ENCODE measurements at regions not wholly inside any gene's neighbourhood (a gene's known extent, or its start where the extent isn't known, plus 50 kb on each side); places are given as distances from the start of the nearest gene placed in this dataset.

GRCh38 chr21:41682719-41683179 lies 84.1 kb downstream of the RIPK4 start:
- POLR2A ChIA-PET: no interaction called here
- no peak overlapping the region for H3K4me2 ChIP-seq (ENCODE audit: low read length)
- no peak overlapping the region for H3K4me3 ChIP-seq (ENCODE audit: low read depth, low read length, poor library complexity, severe bottlenecking)
- no peaks in the 10 kb centered on the region for H3K4me1 ChIP-seq (ENCODE audit: insufficient read depth, low read length, poor library complexity, severe bottlenecking)
- H3K79me2 ChIP-seq (ENCODE audit: insufficient read depth, low read depth, low read length): no peaks in the 10 kb centered on the region
- no peak for DNase-seq (ENCODE audit: low spot score)
- intact Hi-C loops (cut with micrococcal nuclease; ENCODE audit: unreplicated experiment): no loop called here
- H3K9me2 ChIP-seq (ENCODE audit: insufficient read depth, low read length): no peaks in the 10 kb centered on the region
- CTCF ChIA-PET (ENCODE audit: unreplicated experiment): no interaction called here
- no peaks in the 10 kb centered on the region for H4K20me1 ChIP-seq (ENCODE audit: insufficient read depth, low read length)
- no TSS peak for BruUV-seq (replicated peaks)
- TF ChIP-seq EZH2phosphoT487 (IDR thresholded peaks at IDR 0.05; ENCODE audit: borderline replicate concordance, low read depth, low read length) (no peak), CTCF (conservative IDR thresholded peaks at IDR 0.05; ENCODE audit: low read length) (no peak)
- no peaks in the 10 kb centered on the region for H3K36me3 ChIP-seq (ENCODE audit: insufficient read depth, low read length)
- no peak overlapping the region for H3K27ac ChIP-seq (ENCODE audit: low read depth, low read length, poor library complexity, severe bottlenecking)
- no peaks in the 10 kb centered on the region for H3K9me3 ChIP-seq (ENCODE audit: low read length)
- no peak overlapping the region for H2AFZ ChIP-seq (ENCODE audit: low read length)

GRCh38 chr21:41681939-41682718 lies 84.7 kb downstream of the RIPK4 start:
- no peak overlapping the region for H3K4me2 ChIP-seq (ENCODE audit: low read length)
- CTCF ChIA-PET (ENCODE audit: unreplicated experiment): no interaction called here

More at GRCh38 chr21:41681939-41682718, 84.7 kb downstream of the RIPK4 start:
- Histone ChIP-seq H3K27ac (ENCODE audit: low read depth, low read length, poor library complexity, severe bottlenecking) (no peak overlapping the region), H3K4me3 (ENCODE audit: low read depth, low read length, poor library complexity, severe bottlenecking) (no peak overlapping the region), H3K4me1 (ENCODE audit: insufficient read depth, low read length, poor library complexity, severe bottlenecking) (no peaks in the 10 kb centered on the region), H2AFZ (ENCODE audit: low read length) (no peak overlapping the region), H3K9me2 (ENCODE audit: insufficient read depth, low read length) (no peaks in the 10 kb centered on the region), H3K36me3 (ENCODE audit: insufficient read depth, low read length) (no peaks in the 10 kb centered on the region), H3K9me3 (ENCODE audit: low read length) (no peaks in the 10 kb centered on the region), H4K20me1 (ENCODE audit: insufficient read depth, low read length) (no peaks in the 10 kb centered on the region), H3K79me2 (ENCODE audit: insufficient read depth, low read depth, low read length) (no peaks in the 10 kb centered on the region)
- DNase-seq (ENCODE audit: low spot score): no peak
- no TSS peak for BruUV-seq (replicated peaks)
- POLR2A ChIA-PET: no interaction called here
- TF ChIP-seq CTCF (conservative IDR thresholded peaks at IDR 0.05; ENCODE audit: low read length) (no peak), EZH2phosphoT487 (IDR thresholded peaks at IDR 0.05; ENCODE audit: borderline replicate concordance, low read depth, low read length) (no peak)
- intact Hi-C loops (cut with micrococcal nuclease; ENCODE audit: unreplicated experiment): no loop called here
